ENCODE measurements at regions not wholly inside any gene's neighbourhood (a gene's known extent, or its start where the extent isn't known, plus 50 kb on each side); places are given as distances from the start of the nearest gene placed in this dataset.

- intact Hi-C loops (cut with micrococcal nuclease; ENCODE audit: unreplicated experiment) (no loop called here), in situ Hi-C loops (cut with MboI) (no loop called here)
- CTCF ChIA-PET: interaction anchor here (1.2 kb wide), 1 partner anchor 11 kb away, joined by 3 read pairs; no protein-coding TSS in a partner anchor
- Histone ChIP-seq H3K9ac (ENCODE audit: control insufficient read depth, insufficient read depth, low read length) (no peak overlapping the region), H3K4me2 (ENCODE audit: control insufficient read depth, insufficient read depth) (no peak overlapping the region), H3K79me2 (ENCODE audit: control insufficient read depth, insufficient read depth, low read length) (no peaks in the 10 kb centered on the region), H3K4me1 (ENCODE audit: control insufficient read depth, insufficient read depth, low read length) (no peaks in the 10 kb centered on the region), H3K4me3 (no peak overlapping the region), H4K20me1 (ENCODE audit: control insufficient read depth, insufficient read depth) (no peaks in the 10 kb centered on the region), H3K27ac (ENCODE audit: control insufficient read depth, insufficient read depth) (no peak overlapping the region), H3K36me3 (ENCODE audit: control insufficient read depth in 2 of 2, insufficient read depth in 2 of 2, low read length in 1 of 2) (no peaks in the 10 kb centered on the region), H3K27me3 (replicated peaks in 1 of 2; ENCODE audit: control insufficient read depth in 2 of 2, insufficient read depth in 2 of 2, low read length in 1 of 2) (no peaks in the 10 kb centered on the region), H2AFZ (ENCODE audit: control insufficient read depth, low read depth, low read length) (no peak overlapping the region), H3K9me3 (replicated peaks; ENCODE audit: control insufficient read depth, insufficient read depth, low read length) (no peaks in the 10 kb centered on the region)
- POLR2A ChIA-PET: no interaction called here
- ATAC-seq: no peak
- DNase-seq (ENCODE audit: low read depth, low spot score): no peak
- SMC1A ChIA-PET (ENCODE audit: uncharacterized antibody, unreplicated experiment): no interaction called here
- TF ChIP-seq ZNF24 (IDR thresholded peaks at IDR 0.05) (no peak), POLR2AphosphoS2 (IDR thresholded peaks at IDR 0.05; ENCODE audit: low read depth, low read length) (no peak), GATAD2B (conservative IDR thresholded peaks at IDR 0.05; ENCODE audit: low read depth) (no peak), CHD2 (IDR thresholded peaks at IDR 0.05; ENCODE audit: borderline replicate concordance, low read depth, low read length) (no peak), MTA2 (IDR thresholded peaks at IDR 0.05; ENCODE audit: low read depth) (no peak), REST (IDR thresholded peaks at IDR 0.05; ENCODE audit: low read depth, low read length) (no peak), MEF2B (IDR thresholded peaks at IDR 0.05; ENCODE audit: partially characterized antibody, poor library complexity, severe bottlenecking) (no peak), GABPA (IDR thresholded peaks at IDR 0.05; ENCODE audit: low read depth) (no peak), SMAD1 (IDR thresholded peaks at IDR 0.05; ENCODE audit: low read depth, partially characterized antibody) (no peak), FOXK2 (IDR thresholded peaks at IDR 0.05) (no peak)
- 55% methylated on average over 9 of the region's 9 CpGs for WGBS (ENCODE audit: insufficient coverage, insufficient replicate concordance, low lambda C conversion rate, missing lambda C conversion rate)
- no TSS peak for BruUV-seq (replicated peaks)
- RAD21 ChIA-PET (ENCODE audit: unreplicated experiment): no interaction called here
- FAIRE-seq: no peak
Measured at GRCh38 chr4:169909479-169909878, 116.7 kb downstream of the MFAP3L start.

Data from GM12878 (cell line).